Activated CD8-positive, alpha-beta memory T cell treated with anti-CD3 and anti-CD28 coated beads for 48 hours (primary cell): ENCODE measurements at regions not wholly inside any gene's neighbourhood (a gene's known extent, or its start where the extent isn't known, plus 50 kb on each side); places are given as distances from the start of the nearest gene placed in this dataset.

ENCODE experiments used
- DNase-seq, 3 experiments: peaks; one replicate each; pipeline ENCODE4 v3.0.0-alpha.2; 2020; ENCODE audit warnings: low read depth in 2 of 3, low spot score in 2 of 3

DNA sequence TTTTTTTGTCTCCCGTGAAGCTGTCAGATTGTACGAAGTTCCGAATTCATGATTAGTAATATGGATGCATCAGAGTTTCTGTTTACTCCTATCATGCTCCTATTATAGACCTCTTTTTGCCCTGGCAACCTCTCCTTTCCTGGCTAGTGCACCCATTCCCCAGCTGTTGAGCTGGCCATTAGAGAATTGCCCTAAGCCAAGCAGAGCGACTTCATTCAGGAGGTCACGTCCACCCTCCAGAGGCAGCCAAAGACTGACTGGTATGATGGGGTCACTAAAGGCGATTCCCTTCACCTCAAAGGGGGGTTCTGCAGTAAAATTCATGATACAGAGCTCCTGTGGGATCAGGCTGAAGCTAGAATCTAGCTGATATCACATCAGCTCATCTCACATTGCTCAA, 351.9 kb downstream of the BTBD3 start:
- no peak for DNase-seq

DNA sequence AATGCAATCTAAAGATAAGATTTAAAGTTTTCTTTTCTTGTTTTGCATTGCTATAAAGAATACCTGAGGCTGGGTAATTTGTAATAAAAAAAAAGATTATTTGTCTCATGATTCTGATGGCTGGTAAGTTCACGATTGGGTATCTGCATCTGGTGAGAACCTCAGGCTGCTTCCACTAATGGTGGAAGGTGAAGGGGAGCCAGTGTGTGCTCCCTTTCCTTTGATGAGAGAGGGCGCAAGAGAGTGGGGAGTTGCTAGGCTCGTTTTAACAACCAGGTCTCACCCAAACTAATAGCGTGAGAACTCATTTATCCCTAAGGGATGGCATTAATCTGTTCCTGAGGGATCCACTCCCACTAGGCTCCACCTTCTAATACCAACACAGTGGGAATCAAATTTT, 353.2 kb downstream of the BTBD3 start:
- no peak for DNase-seq

DNA sequence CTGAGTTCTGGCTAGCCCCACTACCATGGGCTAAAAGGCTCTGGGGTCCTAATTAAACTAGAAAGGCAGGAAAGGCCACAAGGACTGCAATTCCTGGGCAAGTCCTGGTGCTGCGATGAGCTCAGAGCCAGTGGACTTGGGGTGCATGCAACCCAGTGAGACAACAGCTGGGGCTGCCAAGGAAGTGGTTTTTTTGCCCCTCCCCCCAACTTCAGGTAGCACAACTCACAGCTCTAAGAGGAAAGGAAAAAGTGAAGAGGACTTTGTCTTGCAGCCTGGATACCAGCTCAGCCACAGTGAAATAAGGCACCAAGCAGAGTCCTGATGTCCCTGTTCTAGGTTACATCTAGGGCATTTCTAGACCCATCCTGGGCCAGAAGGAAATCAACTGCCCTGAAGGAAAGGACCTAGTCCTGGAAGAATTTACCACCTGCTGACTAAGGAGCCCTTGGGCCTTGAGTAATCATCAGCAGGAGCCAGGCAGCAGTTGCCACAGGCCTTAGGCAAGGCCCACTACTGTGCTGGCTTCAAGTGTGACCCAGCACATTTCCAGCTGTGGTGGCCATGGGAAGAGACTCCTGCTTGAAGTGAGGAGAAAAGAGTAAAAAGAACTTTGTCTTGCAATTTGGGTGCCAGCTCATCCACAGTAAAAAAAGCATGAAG, 358.4 kb downstream of the BTBD3 start:
- no peak for DNase-seq

DNA sequence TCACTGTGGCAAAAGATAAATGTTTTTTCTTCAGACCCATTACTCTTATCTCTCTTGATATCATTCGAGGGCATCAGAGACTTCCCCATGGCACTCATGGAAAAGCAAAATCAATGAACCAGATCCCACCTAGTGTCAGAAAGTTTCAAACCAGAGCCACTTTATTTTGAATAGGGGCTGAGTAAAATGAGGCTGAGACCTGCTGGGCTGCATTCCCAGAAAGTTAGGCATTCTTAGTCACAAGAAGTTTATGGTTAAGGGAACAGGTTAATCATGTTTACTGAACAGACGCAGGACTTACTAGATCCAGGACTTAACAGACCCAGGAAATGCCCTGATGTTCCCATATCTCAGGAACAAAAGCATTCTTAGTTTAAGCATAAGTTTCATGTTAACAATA, 369.9 kb downstream of the BTBD3 start:
- no peak for DNase-seq

DNA sequence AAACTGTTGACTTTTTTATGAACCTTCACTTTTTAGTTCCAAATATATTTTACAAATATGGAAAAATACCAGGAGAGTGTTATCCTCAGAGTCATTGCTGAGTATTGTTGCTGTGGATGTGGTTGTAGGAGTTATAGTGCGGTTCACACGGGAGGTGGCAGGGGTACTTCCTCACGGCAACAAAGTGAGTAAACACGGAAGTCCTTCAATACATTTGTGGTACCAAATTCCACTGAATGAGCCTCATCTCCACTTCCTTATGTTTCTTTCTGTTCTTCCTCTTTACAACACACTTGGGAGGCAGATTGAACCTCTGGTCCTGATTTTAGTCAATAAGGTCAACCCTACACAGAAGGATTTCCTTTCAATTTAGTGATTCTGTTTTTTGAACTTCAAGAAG, 371.8 kb downstream of the BTBD3 start:
- DNase-seq: no peak

DNA sequence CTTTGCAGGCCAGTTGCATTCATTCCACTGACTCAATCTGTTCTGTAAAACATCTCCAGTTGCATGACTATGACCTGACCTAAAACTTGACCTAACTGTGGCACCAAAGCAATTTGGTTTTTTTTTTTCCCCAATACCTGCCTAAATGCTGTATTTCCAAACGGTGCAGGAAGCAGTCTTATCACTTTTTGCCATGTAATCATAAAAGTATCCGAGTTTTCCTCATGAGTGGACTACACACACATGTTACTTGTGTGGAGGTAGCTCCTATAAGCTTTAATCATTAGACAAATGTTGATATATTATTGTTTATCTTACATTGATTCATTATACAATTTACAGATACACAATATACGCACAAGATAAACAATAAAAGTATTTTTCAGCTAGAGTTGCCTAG, 373.7 kb downstream of the BTBD3 start:
- no peak for DNase-seq

DNA sequence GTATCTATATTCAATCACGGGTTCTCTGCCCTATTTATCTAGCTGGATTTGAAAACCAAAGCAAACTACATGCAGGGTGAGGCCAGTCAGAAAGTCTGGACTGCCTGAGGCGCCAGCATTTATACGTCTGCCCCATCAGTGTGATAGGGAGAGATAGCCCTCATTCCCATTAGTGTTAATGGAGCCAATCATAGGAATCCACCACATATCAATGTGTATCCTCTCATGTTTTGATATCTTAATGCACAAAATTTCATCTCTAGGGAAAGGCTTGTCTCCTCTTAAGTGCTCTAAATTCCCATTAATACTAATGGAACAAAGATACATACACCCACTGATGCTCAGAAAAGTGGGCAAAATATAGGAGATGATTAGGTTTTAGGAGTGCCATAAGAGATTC, 376.2 kb downstream of the BTBD3 start:
- no peak for DNase-seq

DNA sequence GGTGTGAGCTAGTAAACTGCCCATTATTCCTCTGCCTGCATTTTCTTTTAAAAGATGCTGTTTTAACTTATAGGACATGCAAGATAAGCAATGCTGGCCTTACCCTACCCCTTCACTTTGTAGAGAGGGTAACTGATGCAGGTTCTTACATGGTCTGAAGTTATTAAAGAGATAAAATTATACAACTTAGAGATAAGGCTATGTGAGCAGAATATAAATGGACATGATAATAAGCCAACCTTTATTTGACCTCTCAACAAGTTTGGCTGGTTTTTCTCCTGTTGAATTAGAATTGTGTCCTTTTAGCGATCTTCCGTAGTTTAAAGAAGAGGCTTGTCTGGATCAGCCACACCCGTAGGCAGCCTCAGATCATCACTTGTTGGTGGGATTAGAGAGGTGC, 377.0 kb downstream of the BTBD3 start:
- no peak for DNase-seq

DNA sequence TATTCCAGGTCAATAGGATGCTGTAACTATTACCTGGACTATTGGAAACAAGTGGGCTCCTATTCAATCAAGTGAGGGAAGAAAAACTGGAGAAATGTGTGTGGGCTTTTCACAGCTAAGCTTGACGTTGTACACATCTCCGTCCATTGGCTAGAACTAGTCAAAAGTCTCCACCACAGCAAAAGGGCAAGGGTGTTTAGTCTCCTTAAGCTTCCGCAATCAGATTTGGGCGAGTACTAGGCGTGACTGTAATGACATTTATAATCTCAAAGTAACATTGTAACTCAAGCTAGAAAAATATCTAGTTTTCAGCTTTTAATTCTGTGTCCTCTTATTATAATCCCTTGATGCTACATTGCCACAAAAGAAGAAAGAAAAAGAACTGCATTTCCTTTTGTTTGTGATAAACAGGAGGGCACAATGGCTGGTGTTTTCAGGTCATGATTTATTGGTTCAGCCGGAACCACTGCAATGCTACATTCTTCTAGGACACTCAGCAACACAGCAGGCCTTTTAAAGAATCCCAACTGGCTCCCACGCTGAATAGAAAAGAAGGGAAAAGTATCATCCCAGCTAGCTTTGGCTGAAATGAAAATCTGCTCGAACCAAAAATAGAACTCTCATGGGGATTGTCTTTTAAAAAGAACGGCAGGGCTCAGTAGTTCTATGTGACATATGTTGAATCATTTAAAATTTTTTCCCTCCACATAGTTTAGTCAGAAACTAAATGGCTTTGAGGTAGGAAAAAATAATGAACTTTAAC, 387.7 kb downstream of the BTBD3 start:
- no peak for DNase-seq

DNA sequence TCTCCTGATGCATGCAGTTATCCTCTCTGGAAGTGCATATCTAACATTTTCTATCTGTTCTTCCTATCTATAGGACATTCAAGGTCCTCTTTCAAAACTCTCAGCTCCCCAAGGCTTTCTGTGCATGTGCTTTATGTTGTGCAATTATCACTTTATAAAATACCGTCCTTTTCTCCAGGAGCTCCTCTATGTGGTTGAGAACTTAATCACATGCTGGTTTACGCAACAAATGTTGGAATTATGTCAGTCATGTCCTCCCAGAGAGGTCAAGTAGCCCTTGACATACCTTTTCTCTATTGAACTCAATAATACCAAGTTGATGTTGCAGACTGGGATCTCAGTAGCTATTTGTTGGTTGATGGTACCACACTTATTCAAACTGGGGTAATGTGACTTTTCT, 388.4 kb downstream of the BTBD3 start:
- no peak for DNase-seq

DNA sequence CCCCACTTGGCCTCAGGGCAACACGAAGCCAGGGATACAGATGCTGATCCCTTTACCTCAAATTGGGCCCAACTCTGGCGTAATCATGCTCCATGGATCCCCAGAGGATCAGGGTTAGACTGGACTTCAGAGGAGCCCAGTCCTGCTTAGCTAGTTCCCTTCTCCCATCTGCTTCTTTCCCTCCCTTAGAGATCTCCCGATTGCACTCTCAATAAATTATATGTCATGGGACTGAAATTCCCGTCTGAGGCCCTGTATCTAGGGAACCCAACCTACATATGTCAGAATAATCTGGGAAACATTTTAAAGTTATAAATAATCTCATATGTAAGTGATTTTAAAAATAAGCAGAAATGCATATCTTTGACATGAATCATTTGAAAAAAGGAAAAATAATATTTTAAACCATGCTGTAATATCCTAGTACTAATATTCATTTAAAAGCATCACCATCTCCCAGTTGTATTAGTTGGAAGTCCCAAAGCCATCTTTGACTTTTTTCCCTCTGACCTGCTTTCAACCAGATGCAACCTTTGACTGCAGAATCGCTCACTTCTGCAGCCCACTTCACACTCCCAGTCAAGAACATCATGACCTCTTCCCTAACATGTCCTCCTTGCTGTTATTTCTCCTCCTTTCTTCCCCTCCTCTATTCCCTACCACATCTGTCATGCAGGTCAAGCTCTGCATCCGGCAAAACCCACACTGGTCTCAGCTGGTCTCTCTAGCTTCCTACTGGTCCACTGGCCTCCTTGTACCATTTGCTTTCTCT, 393.6 kb downstream of the BTBD3 start:
- DNase-seq: no peak

DNA sequence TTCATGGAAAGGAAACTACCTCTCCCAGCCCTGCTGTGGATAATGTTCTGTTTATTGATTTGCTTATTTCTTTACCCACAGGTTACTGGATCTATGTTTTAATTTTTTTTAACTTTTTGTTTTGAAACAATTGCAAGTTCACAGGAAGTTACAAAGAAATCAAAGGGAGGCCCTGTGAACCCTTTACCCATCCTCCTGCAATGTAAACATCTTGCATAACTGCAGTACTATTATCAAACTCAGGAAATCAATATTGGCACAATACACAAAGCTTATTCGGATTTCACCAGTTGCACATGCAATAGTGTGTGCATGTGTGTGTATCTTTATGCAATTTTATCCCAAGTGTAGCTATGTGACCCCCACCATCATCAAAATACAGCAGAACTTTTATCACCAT, 398.0 kb downstream of the BTBD3 start:
- no peak for DNase-seq

DNA sequence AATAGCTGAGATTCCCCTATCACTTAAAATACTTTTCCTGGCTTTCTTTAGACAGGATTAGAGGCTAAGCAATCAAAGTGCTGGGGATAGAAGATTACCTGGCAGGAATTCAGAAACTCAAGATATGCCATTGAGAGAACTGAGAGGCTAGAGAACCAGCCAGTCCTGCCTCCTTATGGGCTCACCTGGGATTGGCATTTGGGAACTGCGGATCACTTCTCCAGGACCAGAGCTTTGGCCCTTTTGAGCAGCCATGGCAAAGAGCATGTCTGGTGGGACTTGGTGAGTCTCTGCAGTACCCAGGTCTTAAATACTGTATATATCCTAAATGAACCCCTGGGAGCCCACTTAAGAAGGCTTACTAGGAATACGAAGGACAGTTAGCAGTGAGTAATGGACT, 399.1 kb downstream of the BTBD3 start:
- DNase-seq: no peak

DNA sequence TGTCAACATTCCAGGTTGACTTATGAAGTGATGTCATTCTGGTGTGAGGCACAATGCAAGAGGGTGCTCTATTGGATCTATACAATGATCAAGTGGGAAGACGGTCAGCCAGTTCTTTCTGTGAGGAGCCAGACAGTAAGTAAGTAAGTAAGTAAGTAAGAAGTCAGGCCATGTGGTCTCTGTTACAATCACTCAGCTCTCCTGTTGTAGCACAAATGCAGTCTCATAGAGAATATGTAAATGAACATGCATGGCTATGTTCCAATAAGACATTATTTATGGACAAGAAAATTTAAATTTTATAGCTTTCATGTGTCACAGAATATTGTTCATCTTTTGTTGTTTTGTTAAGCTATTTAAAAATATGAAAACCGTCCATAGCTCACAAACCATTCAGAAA, 399.7 kb downstream of the BTBD3 start:
- no peak for DNase-seq

DNA sequence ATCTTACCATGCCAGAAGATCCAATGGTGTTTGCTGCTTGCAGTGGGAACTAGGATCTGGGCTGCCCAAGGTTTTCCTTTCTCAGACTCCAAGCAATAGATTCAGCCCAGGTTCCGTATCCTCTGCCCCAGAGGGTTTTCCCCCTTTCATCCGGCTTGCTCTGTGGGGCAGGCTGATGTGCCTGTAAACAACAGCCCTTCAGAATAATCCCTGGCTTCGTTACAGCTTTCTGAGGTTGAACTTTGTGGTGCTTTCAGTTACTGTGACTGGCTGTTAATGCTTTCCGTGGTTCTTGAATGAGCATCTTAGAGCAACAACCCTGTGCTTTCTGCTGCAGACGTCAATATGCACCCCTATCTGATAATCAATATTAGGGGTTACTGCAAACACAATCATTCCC, 400.4 kb downstream of the BTBD3 start:
- DNase-seq: no peak

DNA sequence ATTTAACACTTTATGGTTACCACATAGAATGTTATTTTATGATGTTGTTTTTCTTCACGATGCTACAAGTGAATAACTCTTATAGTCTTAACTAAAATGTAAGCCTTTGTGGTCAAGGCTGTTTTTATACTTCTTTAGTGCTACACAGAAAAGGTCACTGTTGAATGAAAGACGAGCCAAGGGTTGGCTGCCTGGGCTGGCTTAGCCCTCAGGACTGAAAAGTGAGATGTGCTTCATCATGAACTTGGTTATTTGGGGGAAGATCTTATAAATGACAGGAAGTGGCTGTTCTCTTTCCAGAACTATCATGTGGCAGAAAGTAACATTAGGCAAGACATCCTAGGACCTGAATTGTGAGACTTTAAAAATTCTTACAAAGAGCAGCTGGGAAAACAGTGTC, 404.0 kb downstream of the BTBD3 start:
- no peak for DNase-seq

DNA sequence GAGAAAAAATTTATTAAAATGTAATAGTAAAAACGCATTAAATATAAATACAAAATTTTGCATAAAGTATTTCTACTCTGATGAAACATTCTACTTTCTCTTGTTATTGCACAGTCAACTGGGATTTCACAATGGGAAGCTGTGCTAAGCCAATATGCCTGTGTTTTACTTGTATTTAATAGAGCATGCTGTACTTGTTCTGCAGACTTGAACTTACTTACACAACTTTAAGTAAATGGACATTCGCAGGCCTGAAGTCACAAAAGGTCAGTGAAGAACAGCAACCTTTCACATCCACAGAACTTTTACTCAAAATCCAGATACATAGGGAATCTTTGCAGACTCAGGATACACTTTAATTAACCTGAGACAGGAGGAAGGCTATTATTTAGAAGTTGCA, 409.5 kb downstream of the BTBD3 start:
- DNase-seq: no peak

DNA sequence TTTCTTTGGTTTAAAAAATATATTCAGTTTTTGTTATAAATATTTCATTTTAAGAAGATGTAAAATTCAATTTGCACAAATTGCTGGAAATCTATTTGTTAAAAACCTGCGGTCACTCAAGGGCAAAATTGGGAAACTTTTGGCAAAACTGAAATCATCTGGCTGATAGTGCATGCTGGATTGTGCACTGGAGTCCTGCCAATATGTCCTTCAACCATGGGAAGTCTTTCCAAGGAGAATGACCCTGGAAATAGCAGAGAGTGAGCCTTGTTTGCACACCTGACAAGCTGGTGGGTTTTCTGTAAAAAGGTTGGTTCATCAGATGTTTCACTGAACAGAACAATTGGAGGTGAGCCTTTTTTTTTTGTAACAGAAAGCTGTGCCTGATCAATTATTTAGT, 413.5 kb downstream of the BTBD3 start:
- no peak for DNase-seq

DNA sequence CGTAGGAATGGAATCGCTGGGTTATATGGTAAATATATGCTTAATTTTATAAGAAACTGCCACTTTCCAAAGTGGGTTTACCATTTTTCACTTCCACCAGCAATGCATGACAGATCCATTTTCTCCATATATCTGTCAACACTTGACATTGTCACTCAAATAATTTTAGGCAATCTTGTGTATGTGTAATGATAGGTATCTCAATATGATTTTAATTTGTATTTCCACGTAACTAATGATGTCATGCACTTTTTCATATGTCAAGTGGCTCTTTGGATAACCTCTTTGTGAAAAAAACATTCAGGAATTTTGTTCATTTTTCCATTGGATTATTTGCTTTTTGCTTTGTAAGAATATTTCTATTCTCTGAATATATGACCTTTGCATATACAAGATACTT, 419.9 kb downstream of the BTBD3 start:
- no peak for DNase-seq

DNA sequence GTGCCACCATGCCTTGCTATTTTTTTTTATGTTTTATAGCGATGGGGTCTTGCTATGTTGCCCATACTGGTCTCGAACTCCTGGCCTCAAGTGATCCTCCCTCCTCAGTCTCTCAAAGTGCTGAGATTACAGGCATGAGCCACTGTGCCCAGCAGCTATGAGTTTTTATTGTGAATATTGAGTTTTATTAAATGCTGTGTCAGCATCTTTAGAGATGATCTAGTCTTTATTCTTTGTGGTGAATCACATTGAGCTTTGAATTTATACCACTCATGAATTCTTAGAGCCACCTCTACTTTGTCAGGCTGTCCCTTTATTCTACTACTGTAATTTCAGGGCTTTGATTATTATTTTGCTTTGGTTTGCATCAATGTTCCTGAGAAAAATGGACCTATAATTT, 428.3 kb downstream of the BTBD3 start:
- DNase-seq: no peak

DNA sequence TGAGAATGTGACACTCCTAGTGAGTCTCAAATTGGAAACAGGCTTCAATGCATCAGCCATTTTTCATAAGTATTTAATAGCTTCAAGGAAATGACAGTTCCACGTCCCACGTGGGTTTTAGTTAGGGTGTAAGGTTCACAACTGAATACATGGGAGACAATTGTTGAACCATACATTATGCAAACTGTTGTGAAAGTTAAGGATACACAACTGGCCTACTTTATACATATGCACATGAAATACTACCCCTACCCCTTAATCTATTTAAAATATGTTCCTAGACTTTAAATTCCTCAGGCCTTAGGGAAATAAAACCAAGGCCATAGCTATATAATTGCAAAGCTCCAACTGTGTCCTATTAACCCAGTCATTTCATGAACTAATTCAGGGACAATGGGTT, 436.1 kb downstream of the BTBD3 start:
- no peak for DNase-seq

DNA sequence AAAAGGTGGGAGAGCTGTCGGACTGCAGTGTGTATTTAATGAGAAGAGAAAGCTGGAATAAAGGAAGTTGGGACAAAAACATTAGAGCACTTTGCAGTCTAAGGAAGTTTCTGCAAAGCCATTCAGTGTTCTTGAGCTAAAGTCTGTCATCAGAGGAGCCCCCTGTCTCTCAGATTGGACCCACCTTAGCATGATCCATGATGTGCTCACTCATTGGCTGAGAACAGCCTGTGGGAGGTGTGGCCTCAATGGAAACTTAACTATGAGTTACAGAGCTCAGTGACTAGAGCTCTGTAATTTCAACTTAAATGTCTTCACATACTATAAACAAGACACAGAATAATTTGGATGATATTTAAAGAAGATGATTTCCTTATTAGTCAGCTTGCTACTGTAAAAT, 437.0 kb downstream of the BTBD3 start:
- no peak for DNase-seq
